ENCODE measurements at regions not wholly inside any gene's neighbourhood (a gene's known extent, or its start where the extent isn't known, plus 50 kb on each side); places are given as distances from the start of the nearest gene placed in this dataset.
"Not testable (repeated sequence)": the region's sequence is repeated elsewhere in the genome, so short reads cannot be mapped to it uniquely, and the experiment has no call there.

DNA sequence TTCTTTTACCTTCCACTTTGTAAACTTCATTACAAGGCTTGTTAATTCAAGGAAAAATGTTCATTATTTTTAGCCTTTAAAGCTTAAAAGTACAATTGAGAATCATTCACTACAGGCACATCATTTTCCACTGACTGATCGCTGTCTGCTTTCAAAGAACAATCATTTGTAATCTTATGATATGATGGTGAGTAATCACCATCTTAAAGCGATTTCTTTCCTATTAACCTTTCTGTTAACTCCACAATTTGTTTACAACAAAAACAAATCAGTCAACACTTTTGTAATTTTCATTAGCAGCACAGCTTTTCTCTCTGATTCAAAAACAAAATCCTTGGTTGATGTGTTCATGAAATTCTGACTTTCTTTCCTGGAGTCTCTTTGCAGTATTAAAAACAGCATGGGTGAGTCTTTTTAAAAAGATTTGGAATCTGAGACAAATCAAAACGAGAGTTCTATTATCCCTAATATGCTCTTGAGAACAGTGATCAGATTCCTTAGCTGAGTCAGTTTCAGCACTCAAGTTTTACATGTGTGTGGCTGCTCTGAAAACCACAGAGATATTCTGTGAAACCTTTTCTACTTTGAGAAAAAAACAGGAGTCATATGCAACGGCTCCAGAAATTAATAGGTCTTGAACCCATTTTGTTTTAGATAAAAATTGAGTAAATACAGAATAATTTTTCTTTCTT, 145.8 kb upstream of the TMPRSS15 start:
- Histone ChIP-seq H3K9me3 (ENCODE audit: insufficient read depth, low read depth, low read length) (no peaks in the 10 kb centered on the region), H3K79me1 (ENCODE audit: low read length) (no peaks in the 10 kb centered on the region), H3K9ac (ENCODE audit: low read length) (no peak overlapping the region), H4K12ac (ENCODE audit: low read depth, low read length) (no peak overlapping the region), H3K27ac (ENCODE audit: low read depth, low read length) (no peak overlapping the region), H3K4ac (ENCODE audit: low read depth, low read length) (no peak overlapping the region), H3K18ac (ENCODE audit: low read length) (no peak overlapping the region), H4K8ac (ENCODE audit: low read depth, low read length) (no peak overlapping the region), H3K23ac (ENCODE audit: low read length) (no peak overlapping the region), H3K14ac (ENCODE audit: low read length) (no peak overlapping the region), H3K36me3 (ENCODE audit: control insufficient read depth in 1 of 2, insufficient read depth in 2 of 2, low read length in 2 of 2) (no peaks in the 10 kb centered on the region), H3K4me3 (ENCODE audit: low read depth, low read length) (no peak overlapping the region), H2BK5ac (ENCODE audit: low read depth, low read length, poor library complexity) (no peak overlapping the region), H3K4me1 (ENCODE audit: control insufficient read depth in 1 of 2, insufficient read depth in 2 of 2, low read length in 2 of 2) (no peaks in the 10 kb centered on the region), H2AFZ (ENCODE audit: insufficient read depth, low read length, poor library complexity) (no peak overlapping the region), H2AK5ac (ENCODE audit: low read length) (no peak overlapping the region), H2BK120ac (ENCODE audit: insufficient read depth, low read length, poor library complexity) (no peak overlapping the region), H4K91ac (ENCODE audit: low read depth, low read length) (no peak overlapping the region), H3K79me2 (ENCODE audit: control insufficient read depth, insufficient read depth, low read length, poor library complexity) (no peaks in the 10 kb centered on the region), H3K27me3 (ENCODE audit: insufficient read depth, low read length) (no peaks in the 10 kb centered on the region), H2BK12ac (ENCODE audit: low read length) (no peak overlapping the region), H3K4me2 (ENCODE audit: low read length) (no peak overlapping the region)
- no peak for DNase-seq
- WGBS (ENCODE audit: extremely low coverage, insufficient coverage, insufficient read length): no CpG with 5 or more reads among the region's 4 CpGs

DNA sequence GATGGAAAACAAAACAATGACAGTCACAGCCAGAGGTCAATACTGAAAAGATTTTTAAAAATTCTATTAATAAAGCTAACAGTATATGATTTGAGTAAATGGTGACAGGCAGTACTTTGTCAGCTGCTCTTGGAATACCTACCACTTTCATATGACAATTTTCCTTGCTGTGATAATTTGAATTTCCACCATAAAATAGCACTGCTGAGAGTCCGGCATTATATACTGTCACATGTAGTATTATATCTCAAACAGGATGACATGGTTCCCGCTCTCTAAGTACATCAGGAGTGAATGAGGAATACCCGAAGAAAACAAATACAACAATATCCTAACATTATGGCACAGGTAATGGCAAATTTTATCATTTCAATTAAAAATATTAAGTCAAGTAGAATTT, 146.8 kb upstream of the TMPRSS15 start:
- Histone ChIP-seq H3K4me2 (ENCODE audit: low read length) (no peak overlapping the region), H3K4me1 (ENCODE audit: control insufficient read depth in 1 of 2, insufficient read depth in 2 of 2, low read length in 2 of 2) (no peaks in the 10 kb centered on the region), H2BK5ac (ENCODE audit: low read depth, low read length, poor library complexity) (no peak overlapping the region), H4K12ac (ENCODE audit: low read depth, low read length) (no peak overlapping the region), H3K4me3 (ENCODE audit: low read depth, low read length) (no peak overlapping the region), H3K27me3 (ENCODE audit: insufficient read depth, low read length) (no peaks in the 10 kb centered on the region), H3K23ac (ENCODE audit: low read length) (no peak overlapping the region), H2BK12ac (ENCODE audit: low read length) (no peak overlapping the region), H2AK5ac (ENCODE audit: low read length) (no peak overlapping the region), H4K8ac (ENCODE audit: low read depth, low read length) (no peak overlapping the region), H2AFZ (ENCODE audit: insufficient read depth, low read length, poor library complexity) (no peak overlapping the region), H3K9ac (ENCODE audit: low read length) (no peak overlapping the region), H3K18ac (ENCODE audit: low read length) (no peak overlapping the region), H3K4ac (ENCODE audit: low read depth, low read length) (no peak overlapping the region), H3K9me3 (ENCODE audit: insufficient read depth, low read depth, low read length) (no peaks in the 10 kb centered on the region), H3K14ac (ENCODE audit: low read length) (no peak overlapping the region), H2BK120ac (ENCODE audit: insufficient read depth, low read length, poor library complexity) (no peak overlapping the region), H3K27ac (ENCODE audit: low read depth, low read length) (no peak overlapping the region), H4K91ac (ENCODE audit: low read depth, low read length) (no peak overlapping the region), H3K36me3 (ENCODE audit: control insufficient read depth in 1 of 2, insufficient read depth in 2 of 2, low read length in 2 of 2) (no peaks in the 10 kb centered on the region), H3K79me2 (ENCODE audit: control insufficient read depth, insufficient read depth, low read length, poor library complexity) (no peaks in the 10 kb centered on the region), H3K79me1 (ENCODE audit: low read length) (no peaks in the 10 kb centered on the region)
- WGBS (ENCODE audit: extremely low coverage, insufficient coverage, insufficient read length): no CpG with 5 or more reads among the region's 3 CpGs
- no peak for DNase-seq

DNA sequence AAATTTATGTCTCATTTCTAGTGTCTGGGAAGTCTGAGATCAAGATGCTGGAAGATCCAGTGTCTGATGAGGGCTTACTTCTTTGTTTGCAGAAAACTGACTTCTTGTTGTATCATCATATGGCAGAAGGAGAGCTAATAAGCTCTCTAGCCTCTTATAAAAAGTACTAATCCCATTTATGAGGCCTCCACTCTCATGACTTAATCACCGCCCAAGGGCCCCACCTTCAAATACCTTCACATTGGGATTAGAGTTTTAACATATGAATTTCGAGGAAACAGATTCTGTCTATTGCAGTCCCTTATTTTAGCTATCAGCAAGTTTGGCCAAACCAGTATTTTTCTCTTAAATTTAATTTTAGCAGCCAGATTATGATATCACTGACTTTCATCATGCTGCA, 150.2 kb upstream of the TMPRSS15 start:
- Histone ChIP-seq H4K8ac (ENCODE audit: low read depth, low read length) (no peak overlapping the region), H3K14ac (ENCODE audit: low read length) (no peak overlapping the region), H3K4me3 (ENCODE audit: low read depth, low read length) (no peak overlapping the region), H2BK12ac (ENCODE audit: low read length) (no peak overlapping the region), H2BK120ac (ENCODE audit: insufficient read depth, low read length, poor library complexity) (no peak overlapping the region), H3K9me3 (ENCODE audit: insufficient read depth, low read depth, low read length) (no peaks in the 10 kb centered on the region), H2AK5ac (ENCODE audit: low read length) (no peak overlapping the region), H3K36me3 (ENCODE audit: control insufficient read depth in 1 of 2, insufficient read depth in 2 of 2, low read length in 2 of 2) (no peaks in the 10 kb centered on the region), H3K4me2 (ENCODE audit: low read length) (no peak overlapping the region), H3K23ac (ENCODE audit: low read length) (no peak overlapping the region), H2AFZ (ENCODE audit: insufficient read depth, low read length, poor library complexity) (no peak overlapping the region), H3K18ac (ENCODE audit: low read length) (no peak overlapping the region), H3K9ac (ENCODE audit: low read length) (no peak overlapping the region), H3K4me1 (ENCODE audit: control insufficient read depth in 1 of 2, insufficient read depth in 2 of 2, low read length in 2 of 2) (no peaks in the 10 kb centered on the region), H3K27me3 (ENCODE audit: insufficient read depth, low read length) (no peaks in the 10 kb centered on the region), H4K91ac (ENCODE audit: low read depth, low read length) (no peak overlapping the region), H3K4ac (ENCODE audit: low read depth, low read length) (no peak overlapping the region), H4K12ac (ENCODE audit: low read depth, low read length) (no peak overlapping the region), H2BK5ac (ENCODE audit: low read depth, low read length, poor library complexity) (no peak overlapping the region), H3K79me2 (ENCODE audit: control insufficient read depth, insufficient read depth, low read length, poor library complexity) (no peaks in the 10 kb centered on the region), H3K27ac (ENCODE audit: low read depth, low read length) (no peak overlapping the region), H3K79me1 (ENCODE audit: low read length) (no peaks in the 10 kb centered on the region)
- no peak for DNase-seq
- no CpG with 5 or more reads among the region's 2 CpGs for WGBS (ENCODE audit: extremely low coverage, insufficient coverage, insufficient read length)

DNA sequence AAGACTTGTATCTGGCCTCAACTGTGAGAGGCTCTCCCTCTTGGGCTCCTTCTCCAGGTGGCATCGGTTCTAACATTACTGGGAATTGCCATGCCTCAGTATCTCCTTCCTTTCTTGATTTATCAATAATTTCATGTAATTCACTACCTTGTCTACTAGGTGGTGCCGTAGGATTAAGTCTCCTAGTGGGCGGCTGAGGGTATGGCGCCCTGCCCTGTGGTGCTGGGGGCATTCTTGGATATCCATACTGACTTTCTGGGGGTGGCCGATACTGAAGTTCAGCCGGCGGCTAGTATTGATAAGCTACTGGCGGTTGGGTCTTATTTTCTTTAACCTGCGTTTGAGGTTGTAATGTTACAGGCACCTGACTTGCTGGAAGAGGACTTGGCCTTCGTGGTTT, 164.2 kb upstream of the TMPRSS15 start:
- H3K79me1 ChIP-seq (ENCODE audit: low read length); DNase-seq; H2AK5ac ChIP-seq (ENCODE audit: low read length); H4K12ac ChIP-seq (ENCODE audit: low read depth, low read length); H2BK120ac ChIP-seq (ENCODE audit: insufficient read depth, low read length, poor library complexity); H2AFZ ChIP-seq (ENCODE audit: insufficient read depth, low read length, poor library complexity); H3K9me3 ChIP-seq (ENCODE audit: insufficient read depth, low read depth, low read length); H3K23ac ChIP-seq (ENCODE audit: low read length); H3K4me3 ChIP-seq (ENCODE audit: low read depth, low read length); H3K27me3 ChIP-seq (ENCODE audit: insufficient read depth, low read length); H3K4me1 ChIP-seq (ENCODE audit: control insufficient read depth in 1 of 2, insufficient read depth in 2 of 2, low read length in 2 of 2); H3K79me2 ChIP-seq (ENCODE audit: control insufficient read depth, insufficient read depth, low read length, poor library complexity); H3K36me3 ChIP-seq (ENCODE audit: control insufficient read depth in 1 of 2, insufficient read depth in 2 of 2, low read length in 2 of 2); H3K27ac ChIP-seq (ENCODE audit: low read depth, low read length); H3K18ac ChIP-seq (ENCODE audit: low read length); H3K4ac ChIP-seq (ENCODE audit: low read depth, low read length); H4K8ac ChIP-seq (ENCODE audit: low read depth, low read length); H2BK12ac ChIP-seq (ENCODE audit: low read length); H3K9ac ChIP-seq (ENCODE audit: low read length); H3K14ac ChIP-seq (ENCODE audit: low read length); H3K4me2 ChIP-seq (ENCODE audit: low read length); H4K91ac ChIP-seq (ENCODE audit: low read depth, low read length); H2BK5ac ChIP-seq (ENCODE audit: low read depth, low read length, poor library complexity): not testable (repeated sequence)
- WGBS (ENCODE audit: extremely low coverage, insufficient coverage, insufficient read length): no CpG with 5 or more reads among the region's 10 CpGs
